ENCODE measurements at regions not wholly inside any gene's neighbourhood (a gene's known extent, or its start where the extent isn't known, plus 50 kb on each side); places are given as distances from the start of the nearest gene placed in this dataset.

- Histone ChIP-seq H3K79me2 (ENCODE audit: control insufficient read depth in 1 of 2, insufficient read depth in 2 of 2, low read length in 2 of 2) (no peaks in the 10 kb centered on the region), H3K23me2 (ENCODE audit: low read depth, low read length) (no peaks in the 10 kb centered on the region), H2BK5ac (ENCODE audit: low read depth, low read length) (no peak overlapping the region), H2BK120ac (replicated peaks; ENCODE audit: low read depth, low read length) (no peak overlapping the region), H3K4me1 (replicated peaks in 1 of 4; ENCODE audit: control insufficient read depth in 3 of 4, insufficient read depth in 4 of 4, low read length in 3 of 4) (no peaks in the 10 kb centered on the region), H3K14ac (ENCODE audit: insufficient read length) (no peak overlapping the region), H2BK12ac (ENCODE audit: low read depth, low read length) (no peak overlapping the region; the same call in 1 of the 2 replicates), H3K4me2 (ENCODE audit: insufficient read depth in 1 of 2, low read depth in 2 of 2, low read length in 2 of 2) (no peak overlapping the region), H3K36me3 (ENCODE audit: control insufficient read depth in 2 of 4, insufficient read depth in 4 of 4, low read length in 3 of 4) (no peaks in the 10 kb centered on the region), H4K8ac (ENCODE audit: extremely low read depth, insufficient read depth, low read length) (no peak overlapping the region), H3K27me3 (replicated peaks in 1 of 4; ENCODE audit: control insufficient read depth in 3 of 4, extremely low read depth in 1 of 4, insufficient read depth in 3 of 4, low read length in 3 of 4) (no peaks in the 10 kb centered on the region), H2BK15ac (ENCODE audit: low read length) (no peak overlapping the region), H2AFZ (ENCODE audit: low read length) (no peak overlapping the region), H2AK5ac (ENCODE audit: low read depth, low read length) (no peak overlapping the region), H3K4me3 (ENCODE audit: extremely low read depth in 1 of 4, insufficient read depth in 2 of 4, low read depth in 3 of 4, low read length in 4 of 4) (no peak overlapping the region), H3K79me1 (ENCODE audit: low read depth, low read length) (no peaks in the 10 kb centered on the region), H3K56ac (replicated peaks; ENCODE audit: insufficient read length, low read depth, low read length) (no peak overlapping the region), H3K27ac (ENCODE audit: low read depth, low read length) (no peak overlapping the region), H3K18ac (ENCODE audit: extremely low read depth, low read length) (no peak overlapping the region), H3K9me3 (ENCODE audit: insufficient read depth in 2 of 2, low read depth in 1 of 2, low read length in 1 of 2) (no peaks in the 10 kb centered on the region), H2BK20ac (ENCODE audit: low read length) (no peak overlapping the region), H4K91ac (replicated peaks; ENCODE audit: insufficient read length, low read length) (no peak overlapping the region), H4K20me1 (replicated peaks in 1 of 2; ENCODE audit: control insufficient read depth in 1 of 2, insufficient read depth in 2 of 2, low read length in 2 of 2) (no peaks in the 10 kb centered on the region), H4K5ac (ENCODE audit: insufficient read length, low read depth, low read length) (no peak overlapping the region), H3K4ac (replicated peaks; ENCODE audit: insufficient read length, low read depth, low read length) (no peak overlapping the region), H3K23ac (ENCODE audit: insufficient read length) (no peak overlapping the region), H3K9ac (replicated peaks in 1 of 4; ENCODE audit: extremely low read depth in 1 of 4, low read depth in 3 of 4, low read length in 3 of 4) (no peak overlapping the region)
- no peak for TF ChIP-seq RXRA (IDR thresholded peaks at IDR 0.05; ENCODE audit: insufficient read depth, low read depth, low read length)
- TF ChIP-seq CBX5 (IDR thresholded peaks at IDR 0.05; ENCODE audit: low read depth, low read length) = no peak
- TF ChIP-seq ASH2L (IDR thresholded peaks at IDR 0.05; ENCODE audit: low read length) = no peak
- TF ChIP-seq KDM1A (IDR thresholded peaks at IDR 0.05; ENCODE audit: borderline replicate concordance, low read length) = no peak
- no peak for TF ChIP-seq RAD21 (IDR thresholded peaks at IDR 0.05 in 1 of 2, conservative IDR thresholded peaks at IDR 0.05 in 1 of 2; ENCODE audit: low read depth in 2 of 2, low read length in 2 of 2)
- no peak for TF ChIP-seq SP2 (IDR thresholded peaks at IDR 0.05; ENCODE audit: low read length)
- no peak for TF ChIP-seq CEBPB (IDR thresholded peaks at IDR 0.05; ENCODE audit: low read depth, low read length)
- TF ChIP-seq SUZ12 (IDR thresholded peaks at IDR 0.05; ENCODE audit: low read length) = no peak
- no peak for TF ChIP-seq HDAC2 (IDR thresholded peaks at IDR 0.05; ENCODE audit: borderline replicate concordance in 1 of 2, low read depth in 2 of 2, low read length in 2 of 2)
- WGBS, 2 experiments (ENCODE audit: extremely low coverage in 1 of 2, insufficient coverage in 1 of 2, insufficient read length in 1 of 2, insufficient replicate concordance in 2 of 2, low coverage in 1 of 2, low lambda C conversion rate in 2 of 2, missing lambda C conversion rate in 1 of 2) = no CpG with 5 or more reads among the region's 1 CpG
- FAIRE-seq = no peak
- POLR2A ChIA-PET (ENCODE audit: partially characterized antibody) = no interaction called here
- CTCF ChIA-PET (ENCODE audit: partially characterized antibody) = no interaction called here
- no peak for DNase-seq (ENCODE audit: low read depth in 1 of 2, low spot score in 2 of 2)
These were observed 953.3 kb downstream of the TRHDE start for GRCh38 chr12:73225371-73225937.

Measured in H1 (cell line).